ENCODE measurements at regions not wholly inside any gene's neighbourhood (a gene's known extent, or its start where the extent isn't known, plus 50 kb on each side); places are given as distances from the start of the nearest gene placed in this dataset.

DNA sequence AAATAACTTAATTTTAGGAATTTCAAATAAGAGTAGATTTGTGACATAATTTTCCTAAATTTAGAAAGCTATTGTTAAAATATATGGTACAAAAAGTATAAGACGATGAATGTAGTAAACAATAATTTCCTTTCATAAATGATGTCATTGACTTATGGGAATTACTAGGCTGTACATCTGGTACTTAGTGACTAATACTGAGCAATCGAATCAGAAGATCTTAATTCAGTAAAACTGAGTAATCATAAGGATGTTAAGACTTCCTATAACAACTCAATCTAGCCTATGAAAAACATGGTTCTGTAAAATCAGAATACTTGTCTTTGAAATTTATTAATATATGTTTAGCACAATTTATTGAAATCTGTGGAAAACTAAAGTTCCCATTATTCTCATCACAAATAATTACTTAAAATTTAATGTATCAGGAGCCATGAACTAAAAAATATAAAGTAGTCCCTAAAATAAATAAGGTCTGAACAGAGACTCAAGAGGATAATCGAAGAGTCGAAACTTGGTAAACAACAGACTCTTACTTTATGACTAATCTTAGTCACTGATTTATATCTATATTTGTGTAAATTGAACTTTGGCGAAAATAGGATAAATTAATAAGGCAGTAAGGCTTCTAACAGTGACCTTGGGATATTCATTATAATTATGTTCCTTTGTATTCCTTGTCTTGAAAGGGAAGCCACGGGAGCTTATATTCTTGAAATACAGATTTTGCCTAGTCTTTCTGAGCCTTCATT is 142.1 kb downstream of the HGF start:
- TF ChIP-seq, protein P1, sequence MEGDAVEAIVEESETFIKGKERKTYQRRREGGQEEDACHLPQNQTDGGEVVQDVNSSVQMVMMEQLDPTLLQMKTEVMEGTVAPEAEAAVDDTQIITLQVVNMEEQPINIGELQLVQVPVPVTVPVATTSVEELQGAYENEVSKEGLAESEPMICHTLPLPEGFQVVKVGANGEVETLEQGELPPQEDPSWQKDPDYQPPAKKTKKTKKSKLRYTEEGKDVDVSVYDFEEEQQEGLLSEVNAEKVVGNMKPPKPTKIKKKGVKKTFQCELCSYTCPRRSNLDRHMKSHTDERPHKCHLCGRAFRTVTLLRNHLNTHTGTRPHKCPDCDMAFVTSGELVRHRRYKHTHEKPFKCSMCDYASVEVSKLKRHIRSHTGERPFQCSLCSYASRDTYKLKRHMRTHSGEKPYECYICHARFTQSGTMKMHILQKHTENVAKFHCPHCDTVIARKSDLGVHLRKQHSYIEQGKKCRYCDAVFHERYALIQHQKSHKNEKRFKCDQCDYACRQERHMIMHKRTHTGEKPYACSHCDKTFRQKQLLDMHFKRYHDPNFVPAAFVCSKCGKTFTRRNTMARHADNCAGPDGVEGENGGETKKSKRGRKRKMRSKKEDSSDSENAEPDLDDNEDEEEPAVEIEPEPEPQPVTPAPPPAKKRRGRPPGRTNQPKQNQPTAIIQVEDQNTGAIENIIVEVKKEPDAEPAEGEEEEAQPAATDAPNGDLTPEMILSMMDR (conservative IDR thresholded peaks at IDR 0.05 in 1 of 2, IDR thresholded peaks at IDR 0.05 in 1 of 2; ENCODE audit: low read depth in 1 of 2, low read length in 2 of 2): no peak
- no peak for TF ChIP-seq EZH2 (IDR thresholded peaks at IDR 0.05; ENCODE audit: low read length, missing control alignments)

Measured in fibroblast of lung (primary cell).